Lung (tissue), 11 donors: ENCODE measurements at regions not wholly inside any gene's neighbourhood (a gene's known extent, or its start where the extent isn't known, plus 50 kb on each side); places are given as distances from the start of the nearest gene placed in this dataset.

ENCODE experiments used
- ATAC-seq: fragments of 200-7000 bp; cut with Tn5 transposase; one replicate; pipeline ENCODE4 v1.9.1; 2020; ENCODE audit warnings: moderate number of reproducible peaks; ENCODE audit not compliant: insufficient read depth, low FRiP score
- DNase-seq, 3 donors: peaks; one replicate each; pipeline ENCODE4 v3.0.0-alpha.2; 2013 to 2017
- H3K27ac ChIP-seq, 2 donors: one replicate each; pipeline ENCODE4 v1.5.1; 2013; ENCODE audit warnings: mild to moderate bottlenecking in 2 of 2, moderate library complexity in 2 of 2, control low read depth in 1 of 2, inconsistent platforms in 1 of 2, low read depth in 1 of 2, low read length in 1 of 2
- H3K27me3 ChIP-seq, 3 donors: one replicate each; pipeline ENCODE4 v1.5.1; 2013; ENCODE audit warnings: low read length in 2 of 3; ENCODE audit not compliant: control insufficient read depth in 3 of 3, insufficient read depth in 3 of 3
- H3K36me3 ChIP-seq, 4 donors: one replicate each; pipeline ENCODE4 v1.5.1; 2013; ENCODE audit warnings: low read length in 4 of 4, mild to moderate bottlenecking in 1 of 4, moderate library complexity in 1 of 4; ENCODE audit not compliant: control insufficient read depth in 4 of 4, insufficient read depth in 4 of 4
- H3K4me1 ChIP-seq, 5 donors: one replicate each; pipeline ENCODE4 v1.5.1; 2013; ENCODE audit warnings: low read length in 5 of 5, mild to moderate bottlenecking in 2 of 5, moderate library complexity in 1 of 5; ENCODE audit not compliant: control insufficient read depth in 5 of 5, insufficient read depth in 5 of 5
- H3K4me3 ChIP-seq: one replicate; pipeline ENCODE4 v1.5.1; 2013; ENCODE audit warnings: mild to moderate bottlenecking, control low read depth, moderate library complexity
- H3K9ac ChIP-seq, 2 donors: one replicate each; pipeline ENCODE4 v1.5.1; 2013; ENCODE audit warnings: low read length in 2 of 2, control low read depth in 1 of 2; ENCODE audit not compliant: insufficient read depth in 1 of 2
- H3K9me3 ChIP-seq, 4 donors: one replicate each; pipeline ENCODE4 v1.5.1; 2013; ENCODE audit warnings: low read length in 3 of 4, mild to moderate bottlenecking in 1 of 4, moderate library complexity in 1 of 4; ENCODE audit not compliant: control insufficient read depth in 4 of 4, insufficient read depth in 3 of 4
- WGBS, 2 donors: extraction: QIAGEN DNeasy Blood & Tissue Kit; methylation state at CpG; one replicate each; pipeline ENCODE4 v1.1.7; 2013; 5-methylcytosine and 5-hydroxymethylcytosine counted together
- TF ChIP-seq, protein P1 (sequence below): IDR thresholded peaks from 2 replicates; pipeline ENCODE4 v1.5.1; 2012; ENCODE audit warnings: mild to moderate bottlenecking; ENCODE audit errors: control extremely low read depth, extremely low read depth
- donor health status: control.
- donor health status: control.
- donor health status: Bipolar disorder and iron deficiency.
- donor health status: healthy.
- donor health status: DM: yes; HTN: yes; CAD: no.

DNA sequence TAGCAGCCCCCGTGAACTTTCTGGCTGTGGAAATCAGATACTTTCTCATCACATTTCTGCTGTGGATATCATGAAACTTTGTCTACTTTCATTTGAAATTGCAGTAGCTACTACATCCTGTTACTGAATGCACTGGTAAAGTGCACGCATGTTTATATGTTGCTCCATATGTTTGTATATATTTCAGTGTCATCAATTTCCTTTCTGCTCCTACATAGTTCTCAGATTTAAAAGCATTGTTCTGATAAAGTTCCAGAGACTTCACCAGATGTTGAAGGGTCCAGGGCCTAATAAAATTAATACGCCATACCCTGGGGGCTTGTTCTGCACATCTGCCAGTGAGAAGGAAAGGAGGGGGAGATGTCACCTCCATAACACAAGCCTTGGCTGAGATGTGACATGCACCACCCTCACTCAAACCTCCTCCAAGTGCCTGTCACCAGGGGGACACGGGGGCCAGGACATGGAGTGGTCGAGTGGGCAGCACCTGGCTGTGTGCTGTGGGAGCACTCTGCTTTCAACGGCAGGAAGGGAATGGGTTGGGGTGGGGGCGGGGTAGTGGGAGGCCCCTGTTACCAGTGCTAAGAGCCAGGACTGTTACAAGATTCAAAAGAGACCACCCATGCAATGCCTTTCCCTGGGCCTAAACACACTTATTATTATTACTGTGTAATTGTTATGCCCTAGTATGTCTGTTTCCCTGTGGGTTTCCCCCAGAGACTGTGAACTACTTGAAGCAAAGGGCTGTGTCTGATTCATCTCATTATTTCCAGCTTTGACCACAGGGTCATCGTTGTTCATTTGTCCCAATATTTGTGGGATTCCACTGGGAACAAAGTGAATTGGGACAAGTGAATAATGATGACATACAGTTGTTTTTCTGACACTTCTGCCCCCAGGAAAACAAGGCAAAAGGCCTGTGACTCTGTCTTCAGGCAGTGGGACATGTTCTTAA, 193.4 kb downstream of the FOXL1 start:
- Histone ChIP-seq H3K27ac (no peak overlapping the region), H3K36me3 (no peaks in the 10 kb centered on the region), H3K27me3 (peaks cover 0 to 14% (median 5%) of the 10 kb centered on the region in 3 donors), H3K9ac (no peak overlapping the region), H3K9me3 (peaks cover 0 to 2% (median under 1%) of the 10 kb centered on the region in 4 donors), H3K4me3 (no peak overlapping the region), H3K4me1 (peaks cover 0 to 6% (median 0%) of the 10 kb centered on the region in 5 donors)
- TF ChIP-seq, protein P1, sequence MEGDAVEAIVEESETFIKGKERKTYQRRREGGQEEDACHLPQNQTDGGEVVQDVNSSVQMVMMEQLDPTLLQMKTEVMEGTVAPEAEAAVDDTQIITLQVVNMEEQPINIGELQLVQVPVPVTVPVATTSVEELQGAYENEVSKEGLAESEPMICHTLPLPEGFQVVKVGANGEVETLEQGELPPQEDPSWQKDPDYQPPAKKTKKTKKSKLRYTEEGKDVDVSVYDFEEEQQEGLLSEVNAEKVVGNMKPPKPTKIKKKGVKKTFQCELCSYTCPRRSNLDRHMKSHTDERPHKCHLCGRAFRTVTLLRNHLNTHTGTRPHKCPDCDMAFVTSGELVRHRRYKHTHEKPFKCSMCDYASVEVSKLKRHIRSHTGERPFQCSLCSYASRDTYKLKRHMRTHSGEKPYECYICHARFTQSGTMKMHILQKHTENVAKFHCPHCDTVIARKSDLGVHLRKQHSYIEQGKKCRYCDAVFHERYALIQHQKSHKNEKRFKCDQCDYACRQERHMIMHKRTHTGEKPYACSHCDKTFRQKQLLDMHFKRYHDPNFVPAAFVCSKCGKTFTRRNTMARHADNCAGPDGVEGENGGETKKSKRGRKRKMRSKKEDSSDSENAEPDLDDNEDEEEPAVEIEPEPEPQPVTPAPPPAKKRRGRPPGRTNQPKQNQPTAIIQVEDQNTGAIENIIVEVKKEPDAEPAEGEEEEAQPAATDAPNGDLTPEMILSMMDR = no peak
- ATAC-seq (no peak), DNase-seq (peak in 2 of 3 donors; percentile 24 to 49)
- 66 to 72% methylated on average over 8 of the region's 8 CpGs for WGBS, 2 donors

DNA sequence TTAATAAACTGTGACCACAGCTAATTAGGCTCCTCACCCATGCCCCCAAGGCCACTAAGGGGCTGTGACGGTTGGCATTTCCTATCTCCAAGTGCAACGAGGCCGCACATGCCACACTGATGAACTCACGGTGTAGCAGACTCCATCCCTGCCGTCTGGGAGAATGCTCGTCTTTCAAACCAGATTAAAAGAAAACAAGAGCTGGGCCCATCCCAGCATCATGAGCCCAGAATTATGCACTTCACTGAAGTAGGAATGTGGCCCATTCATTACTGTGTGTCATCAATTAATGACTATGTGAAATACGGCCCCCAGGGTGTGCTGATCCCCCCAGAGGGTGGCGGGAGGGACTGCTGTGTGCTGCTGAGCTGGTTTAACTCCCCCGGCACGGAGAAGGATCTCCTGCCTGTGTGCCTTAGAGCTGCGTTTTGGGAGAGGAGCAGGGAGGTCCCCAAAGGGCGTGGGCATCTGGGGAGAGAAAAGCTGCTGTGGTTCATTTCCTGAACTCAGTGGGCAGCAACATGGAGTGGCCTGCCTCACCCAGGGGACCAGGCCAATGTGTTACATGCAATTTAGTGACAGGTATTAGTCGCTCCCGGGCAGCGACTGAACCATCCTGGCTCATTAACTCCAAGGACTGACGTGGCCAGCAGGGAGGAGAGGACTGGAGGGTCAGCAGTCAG, 194.5 kb downstream of the FOXL1 start:
- Histone ChIP-seq H3K9ac (no peak overlapping the region), H3K36me3 (no peaks in the 10 kb centered on the region), H3K4me1 (peaks cover 0 to 6% (median 0%) of the 10 kb centered on the region in 5 donors), H3K27me3 (peaks cover 0 to 22% (median 15%) of the 10 kb centered on the region in 3 donors), H3K4me3 (no peak overlapping the region), H3K27ac (no peak overlapping the region), H3K9me3 (peaks cover 0 to 2% (median 0%) of the 10 kb centered on the region in 4 donors)
- ATAC-seq (no peak), DNase-seq (no peak)
- WGBS, 2 donors = 81 to 89% methylated on average over 16 of the region's 16 CpGs
- TF ChIP-seq, protein P1 = no peak

DNA sequence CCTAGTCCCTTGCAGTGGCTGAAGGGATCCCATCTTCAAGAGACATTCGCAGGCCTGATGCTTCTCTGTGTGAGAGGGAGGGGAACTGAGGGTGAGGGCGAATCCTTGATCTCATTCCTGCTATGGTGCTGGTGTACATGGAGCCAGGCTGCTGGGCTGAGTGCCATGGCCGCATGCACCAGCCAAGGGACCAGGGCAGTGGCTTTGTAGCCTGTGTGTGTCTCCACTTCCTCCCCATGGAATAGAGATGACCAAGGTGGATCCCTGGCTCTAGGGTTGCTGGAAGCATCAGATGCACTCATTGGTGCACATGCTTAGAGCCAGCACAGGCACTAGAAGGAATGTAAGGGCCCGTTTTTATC, 195.0 kb downstream of the FOXL1 start:
- TF ChIP-seq, protein P1 = no peak
- WGBS, 2 donors = 69 to 83% methylated on average over 4 of the region's 4 CpGs

More for the DNA sequence above, 195.0 kb downstream of the FOXL1 start:
- peaks cover 0 to 27% (median 20%) of the 10 kb centered on the region in 3 donors for H3K27me3 ChIP-seq
- H3K4me1 ChIP-seq = peaks cover 0 to 6% (median 0%) of the 10 kb centered on the region in 5 donors
- no peaks in the 10 kb centered on the region for H3K36me3 ChIP-seq
- ATAC-seq (no peak), DNase-seq (no peak)
- H3K27ac ChIP-seq = no peak overlapping the region
- no peaks in the 10 kb centered on the region for H3K9me3 ChIP-seq
- no peak overlapping the region for H3K4me3 ChIP-seq
- no peak overlapping the region for H3K9ac ChIP-seq
